Pulmonary artery endothelial cell (primary cell): ENCODE measurements at regions not wholly inside any gene's neighbourhood (a gene's known extent, or its start where the extent isn't known, plus 50 kb on each side); places are given as distances from the start of the nearest gene placed in this dataset.

ENCODE experiments used
- DNase-seq: peaks from one replicate; pipeline ENCODE4 v3.0.0-alpha.2; 2011; ENCODE audit warnings: low read depth, low spot score

- DNase-seq: no peak
These were observed 317.9 kb upstream of the TNP1 start for GRCh38 chr2:217177720-217178119.

- DNase-seq: no peak
These were observed 312.0 kb upstream of the TNP1 start for GRCh38 chr2:217171874-217172273.

- no peak for DNase-seq
These were observed 308.6 kb upstream of the TNP1 start for GRCh38 chr2:217168496-217168895.

GRCh38 chr2:217167531-217167930 is 307.7 kb upstream of the TNP1 start:
- no peak for DNase-seq

- peak; percentile 8 for DNase-seq
These were observed 306.5 kb upstream of the TNP1 start for GRCh38 chr2:217166241-217166850.

- DNase-seq: no peak
These were observed 305.7 kb upstream of the TNP1 start for GRCh38 chr2:217165547-217165946.

GRCh38 chr2:217163987-217164386 is 304.1 kb upstream of the TNP1 start:
- no peak for DNase-seq

GRCh38 chr2:217162533-217162932 is 302.7 kb upstream of the TNP1 start:
- no peak for DNase-seq

- peak; percentile 83 for DNase-seq
These were observed 301.4 kb upstream of the TNP1 start for GRCh38 chr2:217160978-217161973.

- no peak for DNase-seq
These were observed 300.4 kb upstream of the TNP1 start for GRCh38 chr2:217160103-217160743.

- DNase-seq: no peak
These were observed 299.1 kb upstream of the TNP1 start for GRCh38 chr2:217158928-217159327.

GRCh38 chr2:217157581-217157980 is 297.7 kb upstream of the TNP1 start:
- DNase-seq: no peak

GRCh38 chr2:217156801-217157200 is 296.9 kb upstream of the TNP1 start:
- DNase-seq: no peak

- no peak for DNase-seq
These were observed 295.1 kb upstream of the TNP1 start for GRCh38 chr2:217154923-217155322.

GRCh38 chr2:217153510-217153909 is 293.6 kb upstream of the TNP1 start:
- DNase-seq: no peak

- no peak for DNase-seq
These were observed 293.0 kb upstream of the TNP1 start for GRCh38 chr2:217152831-217153230.

- no peak for DNase-seq
These were observed 291.8 kb upstream of the TNP1 start for GRCh38 chr2:217151509-217152206.

GRCh38 chr2:217150236-217150635 is 290.4 kb upstream of the TNP1 start:
- no peak for DNase-seq

- DNase-seq: no peak
These were observed 289.3 kb upstream of the TNP1 start for GRCh38 chr2:217149087-217149660.

GRCh38 chr2:217147818-217148217 is 288.0 kb upstream of the TNP1 start:
- DNase-seq: no peak

GRCh38 chr2:217146956-217147355 is 287.1 kb upstream of the TNP1 start:
- DNase-seq: no peak
